HG03558 (cell line): ENCODE measurements at regions not wholly inside any gene's neighbourhood (a gene's known extent, or its start where the extent isn't known, plus 50 kb on each side); places are given as distances from the start of the nearest gene placed in this dataset.

Experiments
- ATAC-seq: cut with Tn5 transposase; IDR thresholded peaks from one replicate; pipeline ENCODE4 v1.9.1; 2021; ENCODE audit warnings: moderate number of reproducible peaks; ENCODE audit not compliant: unreplicated experiment; ENCODE audit errors: extremely low read depth

- ATAC-seq = no peak
These were observed 352.4 kb downstream of the IRX2 start for GRCh38 chr5:2399096-2399495.

GRCh38 chr5:2393556-2393955, 357.9 kb downstream of the IRX2 start:
- no peak for ATAC-seq

GRCh38 chr5:2391566-2391965, 359.9 kb downstream of the IRX2 start:
- no peak for ATAC-seq

- ATAC-seq = no peak
These were observed 360.5 kb downstream of the IRX2 start for GRCh38 chr5:2391021-2391420.

- no peak for ATAC-seq
These were observed 362.9 kb downstream of the IRX2 start for GRCh38 chr5:2388571-2388970.

GRCh38 chr5:2387634-2388325, 363.7 kb downstream of the IRX2 start:
- no peak for ATAC-seq

GRCh38 chr5:2387250-2387633, 364.2 kb downstream of the IRX2 start:
- ATAC-seq = no peak

- no peak for ATAC-seq
These were observed 365.7 kb downstream of the IRX2 start for GRCh38 chr5:2385818-2386217.

GRCh38 chr5:2383698-2384065, 367.8 kb downstream of the IRX2 start:
- no peak for ATAC-seq

GRCh38 chr5:2382776-2383697, 368.4 kb downstream of the IRX2 start:
- ATAC-seq = no peak

- no peak for ATAC-seq
These were observed 369.6 kb downstream of the IRX2 start for GRCh38 chr5:2381861-2382260.

- no peak for ATAC-seq
These were observed 370.4 kb downstream of the IRX2 start for GRCh38 chr5:2381070-2381469.

- ATAC-seq = no peak
These were observed 372.5 kb downstream of the IRX2 start for GRCh38 chr5:2378976-2379375.

- ATAC-seq = no peak
These were observed 373.4 kb downstream of the IRX2 start for GRCh38 chr5:2378108-2378507.

GRCh38 chr5:2376486-2376885, 375.0 kb downstream of the IRX2 start:
- no peak for ATAC-seq

GRCh38 chr5:2375757-2376250, 375.7 kb downstream of the IRX2 start:
- no peak for ATAC-seq

GRCh38 chr5:2375291-2375690, 376.2 kb downstream of the IRX2 start:
- ATAC-seq = no peak

- ATAC-seq = no peak
These were observed 376.8 kb downstream of the IRX2 start for GRCh38 chr5:2374703-2375102.

GRCh38 chr5:2373631-2374030, 377.8 kb downstream of the IRX2 start:
- no peak for ATAC-seq

- no peak for ATAC-seq
These were observed 380.1 kb downstream of the IRX2 start for GRCh38 chr5:2371419-2371710.

- no peak for ATAC-seq
These were observed 380.7 kb downstream of the IRX2 start for GRCh38 chr5:2370626-2371418.
